WTC11 (cell line): ENCODE measurements at regions not wholly inside any gene's neighbourhood (a gene's known extent, or its start where the extent isn't known, plus 50 kb on each side); places are given as distances from the start of the nearest gene placed in this dataset.

ENCODE experiments used
- ATAC-seq: fragments of 200-7000 bp; cut with Tn5 transposase; 2 replicates; pipeline ENCODE4 v1.10.0; 2021; ENCODE audit warnings: mild to moderate bottlenecking, moderate library complexity
- CTCF ChIA-PET: fragments of 300-600 bp; sonication (Branson Sonifier 250); formaldehyde crosslinking; loops from one replicate; lab custom pipeline; 2021; ENCODE audit warnings: antibody characterized with exemption; lab: Charles Lee
- POLR2A ChIA-PET: fragments of 350-600 bp; sonication (Branson Sonifier 250); formaldehyde crosslinking; loops from one replicate; lab custom pipeline; 2021; ENCODE audit warnings: antibody characterized with exemption; lab: Charles Lee
- DNase-seq: peaks from one replicate; pipeline ENCODE4 v3.0.0; 2021; ENCODE audit warnings: low spot score
- H3K27ac Mint-ChIP-seq: 2 replicates; pipeline ENCODE4 v1.8.0; 2021; ENCODE audit warnings: mixed read lengths
- H3K27me3 Mint-ChIP-seq: 2 replicates; pipeline ENCODE4 v1.8.0; 2021; ENCODE audit warnings: low read depth, mild to moderate bottlenecking, moderate library complexity, mixed read lengths
- H3K36me3 Mint-ChIP-seq: 2 replicates; pipeline ENCODE4 v1.8.0; 2021; ENCODE audit warnings: mixed read lengths
- H3K4me1 Mint-ChIP-seq: 2 replicates; pipeline ENCODE4 v1.8.0; 2022; ENCODE audit warnings: mixed read lengths
- H3K4me3 Mint-ChIP-seq: 2 replicates; pipeline ENCODE4 v1.8.0; 2021; ENCODE audit warnings: mild to moderate bottlenecking, moderate library complexity, mixed read lengths
- H3K9me3 Mint-ChIP-seq: 2 replicates; pipeline ENCODE4 v1.8.0; 2021; ENCODE audit warnings: mixed read lengths
- AFF4 ChIP-seq: sonication (generic); formaldehyde crosslinking; IDR thresholded peaks from 2 replicates; pipeline ENCODE4 v1.8.1; 2023; ENCODE audit warnings: mild to moderate bottlenecking, missing genetic modification reagents, borderline replicate concordance
- CREM ChIP-seq: sonication (generic); formaldehyde crosslinking; IDR thresholded peaks from 2 replicates; pipeline ENCODE4 v1.8.1; 2022; ENCODE audit warnings: mild to moderate bottlenecking, missing genetic modification reagents, moderate library complexity
- ELF4 ChIP-seq: sonication (generic); formaldehyde crosslinking; IDR thresholded peaks from 2 replicates; pipeline ENCODE4 v1.8.1; 2022; ENCODE audit warnings: low read depth, mild to moderate bottlenecking, moderate library complexity, missing genetic modification reagents
- ETV6 ChIP-seq: sonication (generic); formaldehyde crosslinking; IDR thresholded peaks from 2 replicates; pipeline ENCODE4 v1.8.1; 2022; ENCODE audit warnings: mild to moderate bottlenecking, missing genetic modification reagents
- FOXP1 ChIP-seq: sonication (generic); formaldehyde crosslinking; IDR thresholded peaks from 2 replicates; pipeline ENCODE4 v1.8.0; 2022; ENCODE audit warnings: missing genetic modification reagents, mild to moderate bottlenecking, moderate library complexity, borderline replicate concordance
- FOXP4 ChIP-seq: sonication (generic); formaldehyde crosslinking; IDR thresholded peaks from 2 replicates; pipeline ENCODE4 v1.8.0; 2022; ENCODE audit warnings: mild to moderate bottlenecking, missing genetic modification reagents
- GTF2I ChIP-seq: fragments of 250-450 bp; sonication (Bioruptor Pico); conservative IDR thresholded peaks from 2 replicates; pipeline ENCODE4 v1.4.0; 2021; ENCODE audit warnings: mild to moderate bottlenecking
- IRF2 ChIP-seq: sonication (generic); formaldehyde crosslinking; IDR thresholded peaks from 2 replicates; pipeline ENCODE4 v1.8.0; 2022; ENCODE audit warnings: low read depth, missing genetic modification reagents, borderline replicate concordance
- JAZF1 ChIP-seq: fragments of 250-450 bp; sonication (Bioruptor Pico); IDR thresholded peaks from 2 replicates; pipeline ENCODE4 v1.9.0; 2021; ENCODE audit warnings: moderate library complexity, mild to moderate bottlenecking, inconsistent platforms
- MYBL2 ChIP-seq: sonication (generic); formaldehyde crosslinking; IDR thresholded peaks from 2 replicates; pipeline ENCODE4 v1.8.1; 2023; ENCODE audit warnings: mild to moderate bottlenecking, moderate library complexity, missing genetic modification reagents
- NFE2L1 ChIP-seq: sonication (generic); formaldehyde crosslinking; IDR thresholded peaks from 2 replicates; pipeline ENCODE4 v1.8.1; 2023; ENCODE audit warnings: missing genetic modification reagents
- NR2C2 ChIP-seq: sonication (generic); formaldehyde crosslinking; IDR thresholded peaks from 2 replicates; pipeline ENCODE4 v1.8.0; 2022; ENCODE audit warnings: mild to moderate bottlenecking, missing genetic modification reagents
- SMAD3 ChIP-seq: sonication (generic); formaldehyde crosslinking; IDR thresholded peaks from 2 replicates; pipeline ENCODE4 v1.8.0; 2022; ENCODE audit warnings: missing genetic modification reagents, mild to moderate bottlenecking, borderline replicate concordance
- SOX15 ChIP-seq: fragments of 250-450 bp; sonication (Bioruptor Pico); IDR thresholded peaks from 2 replicates; pipeline ENCODE4 v1.9.0; 2021; ENCODE audit warnings: mild to moderate bottlenecking
- TP53 ChIP-seq: sonication (generic); formaldehyde crosslinking; IDR thresholded peaks from 2 replicates; pipeline ENCODE4 v1.8.1; 2023; ENCODE audit warnings: mild to moderate bottlenecking, missing genetic modification reagents
- ZMAT4 ChIP-seq: fragments of 250-450 bp; sonication (Bioruptor Pico); IDR thresholded peaks from 2 replicates; pipeline ENCODE4 v1.9.0; 2021; ENCODE audit warnings: mild to moderate bottlenecking
- ZNF219 ChIP-seq: sonication (generic); formaldehyde crosslinking; IDR thresholded peaks from 2 replicates; pipeline ENCODE4 v1.8.0; 2023; ENCODE audit warnings: missing genetic modification reagents, mild to moderate bottlenecking, borderline replicate concordance
- ZNF232 ChIP-seq: sonication (generic); formaldehyde crosslinking; IDR thresholded peaks from 2 replicates; pipeline ENCODE4 v1.8.0; 2022; ENCODE audit warnings: mild to moderate bottlenecking, missing genetic modification reagents
- ZNF281 ChIP-seq: sonication (generic); formaldehyde crosslinking; IDR thresholded peaks from 2 replicates; pipeline ENCODE4 v1.8.0; 2023; ENCODE audit warnings: mild to moderate bottlenecking, missing genetic modification reagents
- ZNF425 ChIP-seq: fragments of 250-450 bp; sonication (Bioruptor Pico); conservative IDR thresholded peaks from 2 replicates; pipeline ENCODE4 v1.9.0; 2021; ENCODE audit warnings: mild to moderate bottlenecking

- TF ChIP-seq ZNF425 (CRISPR knock-in tag) (no peak), NR2C2 (no peak), AFF4 (CRISPR knock-in tag) (no peak), GTF2I (CRISPR knock-in tag) (no peak), CREM (CRISPR knock-in tag) (no peak)
Observed at GRCh38 chr4:104616401-104616820, 121.7 kb upstream of the CXXC4 start (continued).

GRCh38 chr4:104625706-104626105 lies 131.0 kb upstream of the CXXC4 start:
- Mint-ChIP-seq H3K36me3 (peaks cover 2% of the 10 kb centered on the region; the same call in 1 of the 2 replicates), H3K27me3 (no peaks in the 10 kb centered on the region), H3K4me3 (no peak overlapping the region), H3K27ac (no peak overlapping the region), H3K4me1 (peaks cover 8% of the 10 kb centered on the region), H3K9me3 (peaks cover 33% of the 10 kb centered on the region)
- no peak for DNase-seq
- no peak for ATAC-seq
- ChIA-PET CTCF (no interaction called here), POLR2A (no interaction called here)
- no peak for TF ChIP-seq ZNF219 (CRISPR knock-in tag)
- no peak for TF ChIP-seq ETV6 (CRISPR knock-in tag)
- no peak for TF ChIP-seq IRF2 (CRISPR knock-in tag)
- TF ChIP-seq FOXP4 (CRISPR knock-in tag) = no peak
- no peak for TF ChIP-seq SOX15 (CRISPR knock-in tag)
- TF ChIP-seq ZNF232 = no peak
- no peak for TF ChIP-seq ZNF281 (CRISPR knock-in tag)
- TF ChIP-seq NFE2L1 (CRISPR knock-in tag) = no peak
- no peak for TF ChIP-seq ZMAT4 (CRISPR knock-in tag)
- TF ChIP-seq JAZF1 = no peak
- TF ChIP-seq MYBL2 (CRISPR knock-in tag) = no peak
- no peak for TF ChIP-seq FOXP1 (CRISPR knock-in tag)
- TF ChIP-seq ELF4 = no peak
- no peak for TF ChIP-seq SMAD3 (CRISPR knock-in tag)
- TF ChIP-seq TP53 (CRISPR knock-in tag) = no peak
